Upper lobe of right lung (tissue), 1 donor: ENCODE measurements at regions not wholly inside any gene's neighbourhood (a gene's known extent, or its start where the extent isn't known, plus 50 kb on each side); places are given as distances from the start of the nearest gene placed in this dataset.

Experiments used
- ATAC-seq: fragments of 200-7000 bp; cut with Tn5 transposase; one replicate; pipeline ENCODE4 v1.9.1; 2020; ENCODE audit warnings: mild to moderate bottlenecking, moderate library complexity
- DNase-seq: peaks from one replicate; pipeline ENCODE4 v3.0.0-alpha.2; 2020
- H3K27ac ChIP-seq: fragments of 200-600 bp; one replicate; pipeline ENCODE4 v1.8.0; 2022
- H3K27me3 ChIP-seq: fragments of 200-600 bp; one replicate; pipeline ENCODE4 v1.8.0; 2022; ENCODE audit warnings: mild to moderate bottlenecking
- H3K36me3 ChIP-seq: fragments of 200-600 bp; one replicate; pipeline ENCODE4 v1.8.0; 2022
- H3K4me1 ChIP-seq: fragments of 200-600 bp; one replicate; pipeline ENCODE4 v1.8.0; 2022
- H3K4me3 ChIP-seq: fragments of 200-600 bp; one replicate; pipeline ENCODE4 v1.8.0; 2022; ENCODE audit warnings: mild to moderate bottlenecking
- H3K9me3 ChIP-seq: fragments of 200-600 bp; one replicate; pipeline ENCODE4 v1.8.0; 2022
- intact Hi-C: fragments of 100-400 bp; cut with DNase I; formaldehyde crosslinking; loops from one replicate; pipeline ENCODE4 v1.11.0; 2022
- TF ChIP-seq, protein P1 (sequence below): fragments of 200-600 bp; IDR thresholded peaks from one replicate; pipeline ENCODE4 v1.8.0; 2022; ENCODE audit warnings: antibody characterized with exemption
- donor health status: DM: no; HTN: yes; CAD: no; lungs with severe emphysema.

DNA sequence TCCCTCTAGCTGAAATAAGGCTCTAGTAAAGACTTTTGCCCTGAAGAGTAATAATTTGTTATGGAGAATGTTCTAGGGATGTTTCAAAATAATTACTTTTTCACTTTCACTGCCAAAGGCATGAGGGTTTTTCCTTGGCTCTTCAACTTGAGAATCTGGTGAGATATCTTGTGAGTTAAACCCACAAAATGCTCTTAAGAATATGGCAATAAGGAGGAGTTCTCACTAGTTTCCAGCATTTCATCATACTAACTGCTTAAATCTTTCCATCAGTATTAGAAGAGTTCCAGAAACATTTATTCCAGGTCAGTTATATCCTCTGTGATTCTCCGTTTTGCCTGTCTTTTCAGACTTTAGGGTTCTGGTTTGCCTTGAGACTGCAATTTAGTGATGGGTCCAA, 785.6 kb upstream of the GJE1 start:
- DNase-seq (no peak), ATAC-seq (no peak)
- Histone ChIP-seq H3K9me3 (no peaks in the 10 kb centered on the region), H3K4me1 (no peaks in the 10 kb centered on the region), H3K27ac (no peak overlapping the region), H3K36me3 (no peaks in the 10 kb centered on the region), H3K27me3 (no peaks in the 10 kb centered on the region), H3K4me3 (no peak overlapping the region)
- TF ChIP-seq, protein P1, sequence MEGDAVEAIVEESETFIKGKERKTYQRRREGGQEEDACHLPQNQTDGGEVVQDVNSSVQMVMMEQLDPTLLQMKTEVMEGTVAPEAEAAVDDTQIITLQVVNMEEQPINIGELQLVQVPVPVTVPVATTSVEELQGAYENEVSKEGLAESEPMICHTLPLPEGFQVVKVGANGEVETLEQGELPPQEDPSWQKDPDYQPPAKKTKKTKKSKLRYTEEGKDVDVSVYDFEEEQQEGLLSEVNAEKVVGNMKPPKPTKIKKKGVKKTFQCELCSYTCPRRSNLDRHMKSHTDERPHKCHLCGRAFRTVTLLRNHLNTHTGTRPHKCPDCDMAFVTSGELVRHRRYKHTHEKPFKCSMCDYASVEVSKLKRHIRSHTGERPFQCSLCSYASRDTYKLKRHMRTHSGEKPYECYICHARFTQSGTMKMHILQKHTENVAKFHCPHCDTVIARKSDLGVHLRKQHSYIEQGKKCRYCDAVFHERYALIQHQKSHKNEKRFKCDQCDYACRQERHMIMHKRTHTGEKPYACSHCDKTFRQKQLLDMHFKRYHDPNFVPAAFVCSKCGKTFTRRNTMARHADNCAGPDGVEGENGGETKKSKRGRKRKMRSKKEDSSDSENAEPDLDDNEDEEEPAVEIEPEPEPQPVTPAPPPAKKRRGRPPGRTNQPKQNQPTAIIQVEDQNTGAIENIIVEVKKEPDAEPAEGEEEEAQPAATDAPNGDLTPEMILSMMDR: no peak
- intact Hi-C loops: no loop called here

DNA sequence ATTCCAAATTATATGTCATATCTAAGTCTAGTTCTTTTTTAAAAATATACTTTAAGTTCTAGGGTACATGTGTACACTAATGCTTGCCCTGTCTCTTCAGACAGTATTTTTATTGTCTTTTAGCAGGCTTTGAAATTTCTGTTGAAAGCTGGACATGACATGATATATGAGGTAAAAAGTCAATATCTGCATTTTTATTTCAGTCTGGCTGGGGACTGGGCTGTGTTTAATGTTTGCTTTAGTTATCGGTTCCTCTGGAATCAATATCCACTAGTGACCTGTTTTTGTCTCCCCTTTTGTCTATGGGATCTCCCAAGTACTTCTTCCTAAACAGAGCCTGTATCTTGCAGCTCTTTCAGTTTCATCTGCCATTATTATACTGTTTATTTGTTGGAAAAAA, 786.2 kb upstream of the GJE1 start:
- Histone ChIP-seq H3K4me3 (no peak overlapping the region), H3K9me3 (no peaks in the 10 kb centered on the region), H3K4me1 (no peaks in the 10 kb centered on the region), H3K27me3 (no peaks in the 10 kb centered on the region), H3K27ac (no peak overlapping the region), H3K36me3 (no peaks in the 10 kb centered on the region)
- TF ChIP-seq, protein P1: no peak
- ATAC-seq (no peak), DNase-seq (no peak)
- intact Hi-C loops: no loop called here

DNA sequence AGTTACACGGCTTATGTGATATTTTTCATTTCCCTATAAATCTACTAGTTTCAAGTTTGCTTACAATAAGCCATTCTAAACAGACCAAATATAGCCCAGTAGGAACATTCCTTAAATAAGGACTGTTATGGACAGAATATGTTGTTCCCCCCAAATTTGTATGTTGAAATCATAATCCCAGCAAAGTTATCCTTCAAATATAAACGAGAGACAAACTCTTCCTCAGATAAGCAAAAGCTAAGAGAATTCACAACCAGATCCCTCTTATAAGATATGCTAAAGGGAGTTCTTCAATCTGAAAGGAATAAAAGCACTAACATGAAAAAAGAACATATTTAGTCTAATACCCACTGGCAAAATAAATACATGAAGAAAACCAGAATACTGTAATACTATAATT, 795.5 kb upstream of the GJE1 start:
- DNase-seq: no peak
- H3K36me3 ChIP-seq: no peaks in the 10 kb centered on the region
- no peaks in the 10 kb centered on the region for H3K4me1 ChIP-seq
- no peaks in the 10 kb centered on the region for H3K27me3 ChIP-seq
- intact Hi-C loops: no loop called here
- H3K9me3 ChIP-seq: no peaks in the 10 kb centered on the region
- TF ChIP-seq, protein P1: no peak
- no peak overlapping the region for H3K4me3 ChIP-seq
- no peak for ATAC-seq
- no peak overlapping the region for H3K27ac ChIP-seq

DNA sequence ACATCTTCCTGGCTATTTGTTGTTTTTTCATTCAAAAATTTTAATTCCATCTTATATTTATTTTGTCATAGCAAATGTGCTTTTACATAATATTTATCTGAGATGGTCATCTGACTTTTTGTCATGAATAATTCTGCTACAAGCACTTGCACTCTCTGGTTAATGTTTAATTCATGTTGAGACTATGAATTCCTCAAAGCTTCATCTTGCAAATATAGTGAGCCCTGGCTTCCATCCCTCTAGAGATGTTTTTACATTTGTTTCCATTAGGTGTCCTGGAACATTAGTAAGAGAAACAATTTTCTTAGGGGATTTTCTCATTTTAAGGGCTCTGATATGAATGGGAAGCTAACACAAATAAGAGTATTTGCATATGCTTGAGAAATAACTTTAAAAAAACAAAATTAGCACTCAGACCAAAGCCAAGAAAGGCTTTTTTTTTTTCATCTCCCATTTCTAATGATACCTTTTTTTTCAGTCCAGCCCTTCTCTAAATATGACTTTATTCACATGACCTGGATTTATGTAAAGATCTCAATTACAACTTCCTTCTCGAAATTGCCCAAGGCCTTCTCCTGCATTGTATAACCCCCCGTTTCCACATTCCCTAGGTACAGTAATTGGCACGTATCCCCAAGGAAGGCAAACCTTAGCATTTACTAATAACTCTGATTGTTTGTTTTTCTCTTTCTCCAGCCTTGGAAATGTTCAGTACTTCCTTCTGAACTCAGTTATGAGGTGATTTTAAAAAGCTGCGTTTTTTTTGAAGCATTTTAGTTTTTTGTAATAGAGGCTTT, 797.0 kb upstream of the GJE1 start:
- TF ChIP-seq, protein P1: no peak
- DNase-seq: no peak
- Histone ChIP-seq H3K4me3 (no peak overlapping the region), H3K9me3 (no peaks in the 10 kb centered on the region), H3K27ac (no peak overlapping the region), H3K27me3 (no peaks in the 10 kb centered on the region), H3K36me3 (no peaks in the 10 kb centered on the region), H3K4me1 (no peaks in the 10 kb centered on the region)
- peak; percentile 61 for ATAC-seq
- intact Hi-C loops: no loop called here

DNA sequence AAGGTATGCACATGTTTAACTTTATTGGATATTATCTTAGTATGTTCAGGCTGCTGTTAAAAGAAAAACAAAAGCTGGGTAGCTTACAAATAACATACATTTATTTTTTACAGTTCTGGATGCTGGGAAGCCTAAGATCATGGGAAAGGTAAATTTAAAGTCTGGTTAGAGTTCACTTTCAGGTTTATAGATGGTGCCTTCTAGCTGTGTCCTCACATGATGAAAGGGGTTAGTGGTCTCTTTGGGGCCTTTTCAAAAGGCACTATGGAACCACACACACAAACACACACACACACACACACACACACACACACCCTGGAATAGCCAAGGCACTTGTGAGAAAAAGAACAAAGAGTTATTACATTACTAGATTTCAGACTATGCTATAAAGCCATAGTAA, 805.8 kb upstream of the GJE1 start:
- no peak overlapping the region for H3K27ac ChIP-seq
- H3K4me3 ChIP-seq: no peak overlapping the region
- TF ChIP-seq, protein P1: no peak
- H3K4me1 ChIP-seq: no peaks in the 10 kb centered on the region
- no peaks in the 10 kb centered on the region for H3K36me3 ChIP-seq
- no peak for DNase-seq
- no peaks in the 10 kb centered on the region for H3K27me3 ChIP-seq
- H3K9me3 ChIP-seq: no peaks in the 10 kb centered on the region
- ATAC-seq: no peak
- intact Hi-C loops: no loop called here

DNA sequence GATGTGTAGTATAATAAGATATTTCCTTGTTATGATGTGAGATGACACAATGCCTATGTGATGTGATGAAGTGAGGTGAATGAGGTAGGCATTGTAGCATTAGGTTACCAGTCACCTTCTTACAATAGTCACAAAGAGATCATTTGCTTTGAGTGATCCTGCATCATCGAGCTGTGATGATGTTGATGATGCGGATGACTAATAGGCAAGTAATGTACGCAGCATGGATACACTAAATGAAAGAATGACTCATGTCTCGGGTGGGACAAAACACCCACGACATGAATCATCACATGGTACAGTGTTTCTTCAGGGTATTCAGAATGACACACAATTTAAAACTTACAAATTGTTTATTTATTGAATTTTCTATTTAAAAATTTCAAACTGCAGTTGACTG, 806.3 kb upstream of the GJE1 start:
- Histone ChIP-seq H3K36me3 (no peaks in the 10 kb centered on the region), H3K27ac (no peak overlapping the region), H3K4me3 (no peak overlapping the region), H3K9me3 (no peaks in the 10 kb centered on the region), H3K27me3 (no peaks in the 10 kb centered on the region), H3K4me1 (no peaks in the 10 kb centered on the region)
- TF ChIP-seq, protein P1: no peak
- DNase-seq: no peak
- intact Hi-C loops: no loop called here
- no peak for ATAC-seq
